Lung microvascular endothelial cell (primary cell): ENCODE measurements at regions not wholly inside any gene's neighbourhood (a gene's known extent, or its start where the extent isn't known, plus 50 kb on each side); places are given as distances from the start of the nearest gene placed in this dataset.

ENCODE experiments used
- DNase-seq, 2 donors: peaks; one replicate each; pipeline versions ENCODE4 v3.0.0 to v3.0.0-alpha.2; 2010; ENCODE audit warnings: low read depth in 2 of 2

- no peak for DNase-seq
Measured at GRCh38 chr20:55783381-55783780, 221.9 kb downstream of the CBLN4 start.

- no peak for DNase-seq
Measured at GRCh38 chr20:55782912-55783253, 222.4 kb downstream of the CBLN4 start.

DNA sequence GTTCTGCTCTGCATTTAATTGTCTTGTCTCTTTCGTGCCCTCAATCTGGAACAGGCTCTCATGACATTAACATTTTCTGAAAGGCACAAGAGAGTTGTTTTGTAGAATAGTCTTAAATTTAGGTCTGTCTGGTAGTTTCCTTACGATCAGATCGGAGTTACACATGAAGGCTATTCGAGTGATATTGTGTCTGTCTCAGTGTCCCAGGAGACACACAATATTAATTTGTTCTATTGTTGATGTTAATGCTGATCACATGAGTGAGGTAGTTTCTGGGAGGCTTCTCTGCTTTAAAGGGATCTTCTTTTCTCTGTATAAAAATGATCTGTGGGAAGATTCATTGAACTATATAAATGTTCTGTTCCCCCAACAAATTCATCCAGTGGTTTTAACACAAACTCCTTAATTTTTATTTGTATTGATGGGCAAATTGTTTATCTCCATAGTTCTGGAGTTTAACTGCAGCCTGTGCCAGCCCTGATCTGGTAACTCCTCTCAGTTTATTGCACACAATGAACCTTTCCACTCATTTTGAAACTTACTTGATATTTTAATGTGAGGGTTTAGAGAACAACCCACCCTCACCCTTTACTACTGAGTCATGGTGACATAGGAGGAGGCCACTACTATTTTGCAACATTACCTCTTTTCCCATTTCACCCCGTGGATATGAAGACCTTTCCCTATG, 223.0 kb downstream of the CBLN4 start:
- no peak for DNase-seq

GRCh38 chr20:55778796-55779195, 226.5 kb downstream of the CBLN4 start:
- DNase-seq = no peak

- no peak for DNase-seq
Measured at GRCh38 chr20:55777641-55778040, 227.7 kb downstream of the CBLN4 start.

DNA sequence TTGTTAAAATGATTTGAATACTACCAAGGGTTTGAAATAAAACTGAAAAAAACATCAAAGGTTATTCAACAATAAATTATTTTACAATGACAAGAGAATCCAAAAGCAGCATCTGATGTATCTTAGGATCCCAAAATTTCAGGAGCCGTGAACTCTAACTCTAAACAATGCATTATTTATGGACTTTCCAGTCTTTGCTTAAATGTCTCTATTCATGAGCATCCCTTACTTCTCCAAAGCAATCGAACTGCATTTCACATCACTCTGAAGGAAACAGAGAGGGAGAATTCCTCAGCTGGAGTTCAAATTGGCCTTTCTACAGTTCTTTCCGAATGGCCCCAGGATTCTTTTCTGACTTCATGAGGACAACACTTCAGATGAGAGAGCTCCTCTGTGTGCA, 229.1 kb downstream of the CBLN4 start:
- no peak for DNase-seq

DNA sequence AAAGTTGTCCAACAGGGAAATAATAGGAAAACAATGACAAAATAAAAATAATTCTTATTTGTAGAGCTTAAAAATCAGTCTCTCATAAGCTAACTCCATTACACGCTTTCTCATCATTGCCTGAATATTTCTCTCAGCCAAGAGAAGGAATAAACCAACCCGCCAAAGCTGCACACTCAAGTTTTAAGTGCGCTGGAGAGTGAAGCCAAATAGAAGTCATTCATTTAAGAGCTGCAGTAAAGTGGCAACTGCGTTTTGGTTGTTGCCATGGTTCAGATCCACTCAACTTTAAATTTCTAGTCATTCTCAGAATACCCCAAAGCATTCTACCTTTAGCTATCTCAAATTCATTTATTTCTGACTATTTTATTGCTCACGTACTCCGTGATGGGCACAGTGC, 230.7 kb downstream of the CBLN4 start:
- no peak for DNase-seq

DNA sequence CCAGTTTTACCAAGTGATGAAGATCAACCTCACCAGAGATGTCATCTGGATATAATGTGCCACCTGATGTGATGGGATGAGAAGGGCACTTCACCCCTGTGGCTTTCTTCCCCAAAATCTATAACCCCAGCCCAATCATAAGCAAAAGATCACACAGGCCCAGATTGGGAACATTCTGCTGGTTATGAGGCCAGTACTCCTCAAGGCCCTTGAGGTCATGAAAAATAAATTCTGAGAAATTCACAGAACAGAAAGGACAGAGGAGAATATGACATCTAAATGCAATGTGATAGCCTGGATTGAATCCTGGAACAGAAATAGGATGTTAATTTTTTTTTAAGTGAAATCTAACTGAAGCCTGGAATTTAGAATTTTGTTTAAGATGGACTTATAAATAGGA, 243.5 kb downstream of the CBLN4 start:
- DNase-seq = no peak

- no peak for DNase-seq
Measured at GRCh38 chr20:55761100-55761499, 244.2 kb downstream of the CBLN4 start.

- DNase-seq = no peak
Measured at GRCh38 chr20:55760586-55760985, 244.7 kb downstream of the CBLN4 start.

GRCh38 chr20:55755861-55756260, 249.5 kb downstream of the CBLN4 start:
- DNase-seq = no peak

DNA sequence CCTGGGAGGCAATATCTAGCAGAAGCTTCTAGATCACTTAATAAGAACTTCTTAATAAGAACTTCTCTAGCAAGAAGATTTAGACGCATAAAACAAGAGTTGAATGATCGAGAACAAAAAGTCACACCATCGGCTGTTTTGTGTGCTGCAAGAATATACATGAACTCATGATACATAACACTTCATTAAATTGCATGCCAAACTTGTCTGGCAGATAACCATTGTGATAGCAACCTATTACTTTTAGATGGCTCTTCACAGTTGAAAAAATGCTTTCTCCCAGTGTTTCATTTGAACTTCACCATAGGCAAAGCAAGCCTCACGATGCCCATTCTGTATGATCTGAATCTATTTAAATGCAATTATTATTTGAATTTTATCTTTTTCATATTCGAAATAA, 249.9 kb downstream of the CBLN4 start:
- no peak for DNase-seq

GRCh38 chr20:55746723-55747122, 258.6 kb downstream of the CBLN4 start:
- DNase-seq = no peak

DNA sequence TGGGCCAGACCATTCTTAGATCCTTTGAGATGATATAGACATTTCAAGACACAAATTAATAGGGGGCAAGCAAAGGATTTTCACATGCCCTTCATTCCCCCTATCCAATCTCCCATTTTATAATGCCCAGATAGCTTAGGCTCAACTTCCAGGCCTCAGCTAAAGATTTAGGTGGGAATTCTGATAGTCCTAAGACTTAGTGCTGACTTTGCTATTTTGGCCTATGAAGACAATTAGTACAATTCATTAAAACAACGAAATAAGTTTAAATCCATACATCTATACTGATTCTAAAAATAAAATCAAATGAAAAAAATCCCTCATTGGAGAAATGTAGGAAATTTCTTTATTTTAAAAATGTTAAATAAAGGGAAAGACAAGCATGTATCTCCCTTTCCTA, 259.5 kb downstream of the CBLN4 start:
- no peak for DNase-seq

GRCh38 chr20:55744896-55745295, 260.4 kb downstream of the CBLN4 start:
- DNase-seq = no peak

- DNase-seq = no peak
Measured at GRCh38 chr20:55741801-55742200, 263.5 kb downstream of the CBLN4 start.

- no peak for DNase-seq
Measured at GRCh38 chr20:55740076-55740475, 265.2 kb downstream of the CBLN4 start.

- no peak for DNase-seq
Measured at GRCh38 chr20:55730321-55730720, 275.0 kb downstream of the CBLN4 start.

- DNase-seq = no peak
Measured at GRCh38 chr20:55714736-55715135, 290.6 kb downstream of the CBLN4 start.

GRCh38 chr20:55714082-55714481, 291.2 kb downstream of the CBLN4 start:
- no peak for DNase-seq

- no peak for DNase-seq
Measured at GRCh38 chr20:55704458-55704857, 300.9 kb downstream of the CBLN4 start.

- no peak for DNase-seq
Measured at GRCh38 chr20:55701467-55701866, 303.9 kb downstream of the CBLN4 start.

DNA sequence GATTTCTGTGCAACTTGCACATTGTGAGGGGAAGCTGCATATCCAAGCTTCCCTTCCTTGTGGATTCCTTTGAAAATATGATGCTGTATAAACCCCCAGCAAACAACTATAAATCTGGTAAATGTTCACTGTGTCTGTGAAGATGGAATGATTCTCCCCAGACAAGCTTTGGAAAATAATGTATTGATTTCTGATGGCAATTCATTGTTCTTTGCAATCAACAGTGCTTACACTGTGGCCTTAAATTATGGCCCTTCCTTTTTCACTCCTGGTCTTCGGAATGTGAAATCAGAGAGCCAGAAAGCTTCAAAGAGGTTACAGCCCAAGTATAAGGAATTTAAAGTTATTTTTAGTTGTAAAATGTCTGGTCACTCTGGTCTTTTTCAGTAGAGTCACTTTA, 308.8 kb downstream of the CBLN4 start:
- DNase-seq = no peak

GRCh38 chr20:55693641-55694040, 311.7 kb downstream of the CBLN4 start:
- no peak for DNase-seq
